ENCODE measurements at regions not wholly inside any gene's neighbourhood (a gene's known extent, or its start where the extent isn't known, plus 50 kb on each side); places are given as distances from the start of the nearest gene placed in this dataset.

DNA sequence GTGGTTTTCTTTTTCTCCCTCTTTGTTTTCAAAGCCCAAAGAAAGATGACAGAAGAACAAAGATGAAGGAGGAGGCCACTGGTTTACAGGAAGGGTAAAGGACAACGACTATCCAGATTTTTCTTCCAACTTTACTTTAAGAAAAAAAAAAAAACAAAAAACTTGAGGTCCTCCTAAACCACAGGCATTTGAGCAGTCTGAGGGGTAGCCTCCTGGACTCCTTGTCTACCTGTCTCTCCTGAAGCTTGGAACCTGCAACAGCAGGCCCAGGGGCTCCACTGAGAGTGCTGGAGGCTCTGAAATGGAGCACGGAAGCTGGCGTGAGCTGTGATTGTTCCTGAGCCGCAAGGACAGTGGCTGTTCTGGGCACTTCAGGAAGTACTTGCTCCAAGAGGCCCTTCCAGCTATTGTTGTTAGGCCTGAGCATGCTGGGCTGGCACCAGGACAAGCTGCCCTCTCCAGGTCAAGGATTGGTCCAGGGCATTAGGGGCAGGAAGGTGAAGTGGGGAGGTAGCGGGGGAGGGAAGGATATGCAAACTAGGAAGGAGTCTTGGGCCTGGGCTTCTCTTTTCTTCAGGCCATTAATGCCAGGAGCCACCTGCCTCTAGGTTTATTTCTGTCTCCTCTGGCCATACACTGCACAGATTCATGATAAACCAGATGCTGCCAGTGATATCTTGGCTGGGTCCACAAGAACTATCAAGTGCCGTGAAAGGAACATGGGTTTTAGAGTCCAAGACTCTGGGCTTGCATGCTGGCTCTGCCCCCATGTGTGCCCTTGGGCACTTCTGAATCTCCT is 147.3 kb downstream of the CCDC34 start:
- no peak for DNase-seq (ENCODE audit: low spot score)

- DNase-seq (ENCODE audit: low spot score), result no peak
Observed at GRCh38 chr11:27214713-27215112, 148.3 kb downstream of the CCDC34 start.

DNA sequence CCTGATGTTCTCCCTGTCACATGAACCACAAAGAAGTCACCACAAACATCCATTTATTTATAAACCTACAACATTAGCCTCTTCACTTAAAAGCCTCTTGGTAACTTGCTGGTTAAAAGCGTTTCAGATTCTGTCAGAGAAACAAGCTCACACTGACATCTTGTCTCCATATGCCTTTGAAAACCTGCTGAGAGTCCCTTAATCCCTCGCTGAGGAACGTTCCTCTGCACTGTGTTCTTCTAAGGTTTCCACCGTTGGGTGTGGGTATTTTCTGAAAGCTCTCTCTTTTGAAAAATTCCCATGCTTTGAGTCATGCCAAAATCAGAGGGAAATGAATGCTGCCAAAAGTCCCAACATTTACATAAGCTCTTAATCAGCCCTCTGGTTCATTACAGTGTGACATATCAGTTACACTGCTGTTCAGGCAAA is 149.8 kb downstream of the CCDC34 start:
- peak; percentile 29 for DNase-seq (ENCODE audit: low spot score)

GRCh38 chr11:27212248-27212780 is 150.7 kb downstream of the CCDC34 start:
- DNase-seq (ENCODE audit: low spot score), result no peak

GRCh38 chr11:27211370-27212127 is 151.5 kb downstream of the CCDC34 start:
- no peak for DNase-seq (ENCODE audit: low spot score)

GRCh38 chr11:27210531-27210930 is 152.5 kb downstream of the CCDC34 start:
- DNase-seq (ENCODE audit: low spot score), result no peak

DNA sequence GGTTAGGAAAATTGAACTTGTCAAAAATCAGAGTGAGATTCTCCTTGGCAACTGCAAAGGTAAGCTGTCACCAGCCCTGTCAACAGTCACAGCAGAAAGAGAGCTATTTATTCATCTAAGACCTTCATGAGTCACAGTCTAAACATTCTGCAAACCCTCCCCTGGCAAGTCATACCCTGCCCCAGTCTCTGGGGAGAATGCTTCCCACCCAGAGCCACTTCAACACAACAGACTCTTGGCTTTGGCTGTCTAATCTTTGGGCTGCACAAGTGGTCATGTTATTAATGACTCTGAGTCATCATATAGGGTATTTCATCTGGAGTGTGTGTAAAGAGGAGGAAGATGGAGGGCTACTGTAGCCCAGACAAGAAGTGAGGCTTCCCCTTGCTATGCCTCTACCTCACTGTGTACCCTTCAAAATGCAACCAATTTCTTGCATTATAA is 153.4 kb downstream of the CCDC34 start:
- DNase-seq (ENCODE audit: low spot score), result peak; percentile 73

DNA sequence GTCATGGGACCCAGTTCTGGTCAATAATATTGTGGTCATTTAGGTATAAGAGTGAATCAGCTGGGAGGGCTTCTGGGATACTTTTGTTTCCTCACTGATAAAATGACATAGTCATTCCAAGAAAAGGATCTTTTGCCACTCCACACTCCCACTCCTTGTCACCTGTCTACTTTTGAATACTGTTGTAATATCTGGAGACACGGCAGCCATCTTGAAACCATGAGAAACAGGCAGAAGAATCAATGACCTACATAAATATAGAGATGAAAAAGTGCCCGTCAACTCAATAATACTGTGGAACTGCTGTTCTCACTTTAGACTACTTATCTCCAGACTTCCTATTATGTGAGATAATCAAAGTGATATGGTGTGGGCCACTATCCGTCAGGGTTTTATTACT is 154.2 kb downstream of the CCDC34 start:
- DNase-seq (ENCODE audit: low spot score), result no peak

DNA sequence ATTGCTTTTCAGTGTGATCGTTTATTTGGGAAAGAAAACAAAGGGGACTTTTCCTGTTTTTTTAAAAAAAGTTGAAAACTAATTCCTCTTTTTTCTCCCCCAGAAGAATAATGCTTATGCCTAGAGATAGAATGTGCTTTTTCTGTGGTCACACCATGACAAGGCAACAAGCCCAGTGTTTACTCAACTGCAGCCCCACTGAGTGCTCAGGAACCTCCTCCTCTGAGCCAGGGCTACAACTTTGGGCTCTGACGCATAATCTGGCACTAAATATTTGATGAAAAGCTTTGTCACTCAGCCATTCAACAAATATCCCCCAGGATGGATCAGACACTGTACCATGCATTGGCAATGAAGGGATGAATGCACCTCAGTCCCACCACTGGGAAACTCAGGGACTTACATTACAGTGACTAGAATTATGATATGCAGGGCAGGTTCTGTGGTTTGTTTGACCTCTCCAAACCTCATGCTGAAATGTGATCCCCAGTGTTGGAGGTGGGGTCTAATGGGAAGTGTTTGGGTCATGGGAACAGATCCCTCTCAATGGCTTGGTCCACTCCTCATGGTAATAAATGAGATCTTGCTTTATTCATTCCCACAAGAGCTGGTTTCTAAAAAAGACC is 155.9 kb downstream of the CCDC34 start:
- DNase-seq (ENCODE audit: low spot score), result no peak

GRCh38 chr11:27205779-27206570 is 157.0 kb downstream of the CCDC34 start:
- no peak for DNase-seq (ENCODE audit: low spot score)

- no peak for DNase-seq (ENCODE audit: low spot score)
Observed at GRCh38 chr11:27205250-27205649, 157.8 kb downstream of the CCDC34 start.

DNA sequence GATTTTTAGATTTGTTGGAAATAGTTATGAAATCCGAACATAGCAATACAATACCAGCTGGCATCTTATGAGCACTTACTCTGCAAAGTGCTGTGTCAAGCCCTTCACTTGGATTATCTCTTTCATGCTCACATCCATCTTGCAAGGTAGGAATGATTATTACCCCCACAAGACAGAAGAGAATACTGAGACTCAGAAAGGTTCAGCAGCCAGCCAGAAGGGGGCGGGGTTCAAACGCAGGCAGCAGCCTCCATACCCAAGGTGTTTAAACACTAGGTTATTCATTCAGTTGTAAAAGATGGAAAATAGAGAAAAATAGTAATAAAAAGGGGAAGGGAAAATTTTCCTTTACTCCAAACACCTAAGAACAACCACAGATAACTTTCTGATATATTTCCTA is 158.5 kb downstream of the CCDC34 start:
- DNase-seq (ENCODE audit: low spot score), result no peak

DNA sequence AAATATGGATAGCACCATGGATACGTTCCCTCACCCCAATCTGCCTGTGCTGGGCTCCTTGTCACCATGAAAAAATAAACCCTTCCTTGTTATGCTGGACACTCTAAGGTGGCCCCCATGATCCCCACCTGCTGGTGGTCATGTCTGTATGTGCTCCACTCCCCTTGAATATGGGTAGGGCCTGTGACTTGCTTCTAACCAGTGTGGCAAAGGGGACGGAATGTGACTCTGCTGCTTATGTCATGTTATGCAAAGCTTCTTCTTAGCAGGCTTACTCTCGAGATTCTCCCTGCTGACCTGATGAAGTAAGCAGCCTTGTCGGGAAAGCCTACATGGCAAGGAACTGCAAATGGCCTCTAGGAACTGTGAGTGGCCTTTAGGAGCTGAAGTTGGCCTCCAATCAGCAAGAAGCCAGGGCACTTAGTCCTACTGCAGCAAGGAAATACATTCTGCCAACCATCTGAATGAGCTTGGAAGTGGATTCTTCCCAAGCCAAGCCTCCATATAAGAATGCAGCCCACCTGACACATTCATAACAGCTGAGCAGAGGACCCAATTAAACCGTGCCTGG is 159.9 kb downstream of the CCDC34 start:
- DNase-seq (ENCODE audit: low spot score), result no peak

DNA sequence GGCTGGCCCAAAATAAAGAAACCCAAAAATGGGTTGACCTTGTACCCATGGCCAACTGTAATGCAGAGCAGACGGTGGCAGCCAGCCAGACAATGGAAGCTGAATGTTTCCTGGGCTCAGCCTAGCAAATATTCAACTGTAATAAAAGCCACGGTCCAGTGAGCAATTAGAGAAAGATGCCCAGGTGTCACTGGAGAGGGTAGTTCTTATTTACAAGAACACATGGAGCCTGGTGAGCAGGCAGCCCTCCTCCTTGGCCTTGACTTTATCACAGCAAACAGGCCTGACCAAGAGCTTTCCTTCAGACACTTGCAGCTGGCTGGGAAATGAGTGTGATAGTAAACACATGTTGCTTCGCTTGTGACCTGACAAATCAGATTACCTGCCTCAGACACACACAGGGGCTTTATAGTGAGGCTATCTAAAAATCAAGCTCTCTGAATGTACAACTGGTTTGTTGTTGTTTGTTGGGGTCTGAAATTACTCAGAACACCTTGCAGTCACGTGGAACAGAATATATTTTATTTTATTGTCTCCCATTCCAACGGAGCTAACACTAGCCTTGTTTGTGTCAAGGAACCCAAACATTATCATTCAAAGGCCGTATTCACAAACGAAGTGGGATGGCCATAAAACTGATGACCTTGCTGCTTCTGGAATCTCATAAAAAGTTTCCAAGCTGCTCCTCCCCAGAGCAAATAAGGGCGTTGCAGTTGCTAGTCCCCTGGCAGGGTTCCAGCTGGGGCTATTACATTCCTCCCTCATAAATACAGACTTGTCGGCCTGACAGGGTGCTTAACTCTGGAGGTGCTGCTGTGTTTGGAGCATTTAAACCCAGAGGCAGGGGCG is 161.1 kb downstream of the BBOX1 start:
- DNase-seq (ENCODE audit: low spot score), result peak; percentile 22

- no peak for DNase-seq (ENCODE audit: low spot score)
Observed at GRCh38 chr11:27200779-27201453, 160.3 kb downstream of the BBOX1 start.

DNA sequence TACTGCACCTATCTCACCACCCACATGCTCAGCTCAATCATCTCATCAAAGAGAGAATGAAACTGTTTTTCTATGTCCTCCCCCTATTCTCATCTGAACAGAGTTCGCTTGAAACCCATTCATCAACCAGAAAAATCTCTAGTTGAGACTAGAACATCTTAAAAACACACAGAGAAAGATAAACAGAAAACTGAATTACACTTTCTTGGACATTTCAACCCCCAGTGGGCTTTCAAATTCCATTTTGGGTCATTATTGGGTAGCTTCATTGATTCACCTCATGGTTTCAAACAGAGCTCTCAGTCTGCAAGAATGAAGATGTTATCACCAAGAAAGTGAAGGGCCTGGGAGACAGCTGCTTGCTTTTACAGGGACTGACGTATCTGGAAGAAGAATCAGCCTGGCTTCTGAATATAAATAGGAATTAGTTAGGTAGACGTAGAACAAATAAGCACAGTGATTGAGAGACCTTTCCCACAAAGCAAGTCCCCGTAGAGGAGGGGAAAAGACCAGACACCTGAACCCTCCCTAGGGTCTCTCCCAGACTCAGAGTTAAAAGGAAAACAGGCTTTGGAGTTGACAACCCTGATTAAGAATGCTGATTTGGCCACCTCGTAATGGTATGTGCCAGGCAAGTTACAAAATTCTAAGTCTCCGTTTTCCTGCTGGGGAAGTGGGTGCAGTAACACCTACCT is 155.7 kb downstream of the BBOX1 start:
- DNase-seq (ENCODE audit: low spot score), result no peak

DNA sequence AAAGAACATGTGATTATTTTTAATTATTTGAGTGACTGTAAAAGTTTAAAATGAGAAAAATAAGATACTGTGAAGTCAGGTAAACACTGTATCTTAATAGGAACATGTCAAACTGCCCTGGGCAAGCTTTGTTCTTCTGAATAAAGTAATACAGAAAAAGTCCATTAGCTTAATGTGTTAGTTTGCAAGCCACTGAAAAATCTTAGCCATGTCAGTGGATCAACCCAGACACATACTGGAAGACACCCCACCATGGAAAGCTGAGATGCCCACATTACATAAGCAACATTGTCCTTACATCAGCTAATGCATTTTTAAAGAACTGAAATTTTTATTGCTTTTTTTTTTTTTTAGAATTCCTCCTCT is 155.2 kb downstream of the BBOX1 start:
- no peak for DNase-seq (ENCODE audit: low spot score)

DNA sequence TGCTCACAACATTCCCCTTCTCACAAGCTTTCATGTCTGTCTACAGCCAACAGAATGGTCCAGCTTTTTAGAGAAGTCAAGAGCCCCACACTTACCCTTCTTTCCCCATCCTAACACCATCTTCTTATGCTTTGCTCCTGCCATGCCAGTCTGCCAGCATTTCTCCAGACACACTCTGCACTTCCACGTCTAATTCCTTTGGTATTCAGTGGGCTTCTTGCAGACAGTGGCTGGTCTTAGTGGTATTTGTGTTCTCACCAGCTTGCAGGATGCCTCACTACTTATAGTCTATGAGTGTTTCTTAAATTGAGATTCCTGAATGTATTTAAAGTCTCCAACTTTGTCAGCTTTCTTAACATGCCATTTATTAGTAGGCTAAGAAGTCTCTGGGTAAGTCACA is 154.4 kb downstream of the BBOX1 start:
- no peak for DNase-seq (ENCODE audit: low spot score)

DNA sequence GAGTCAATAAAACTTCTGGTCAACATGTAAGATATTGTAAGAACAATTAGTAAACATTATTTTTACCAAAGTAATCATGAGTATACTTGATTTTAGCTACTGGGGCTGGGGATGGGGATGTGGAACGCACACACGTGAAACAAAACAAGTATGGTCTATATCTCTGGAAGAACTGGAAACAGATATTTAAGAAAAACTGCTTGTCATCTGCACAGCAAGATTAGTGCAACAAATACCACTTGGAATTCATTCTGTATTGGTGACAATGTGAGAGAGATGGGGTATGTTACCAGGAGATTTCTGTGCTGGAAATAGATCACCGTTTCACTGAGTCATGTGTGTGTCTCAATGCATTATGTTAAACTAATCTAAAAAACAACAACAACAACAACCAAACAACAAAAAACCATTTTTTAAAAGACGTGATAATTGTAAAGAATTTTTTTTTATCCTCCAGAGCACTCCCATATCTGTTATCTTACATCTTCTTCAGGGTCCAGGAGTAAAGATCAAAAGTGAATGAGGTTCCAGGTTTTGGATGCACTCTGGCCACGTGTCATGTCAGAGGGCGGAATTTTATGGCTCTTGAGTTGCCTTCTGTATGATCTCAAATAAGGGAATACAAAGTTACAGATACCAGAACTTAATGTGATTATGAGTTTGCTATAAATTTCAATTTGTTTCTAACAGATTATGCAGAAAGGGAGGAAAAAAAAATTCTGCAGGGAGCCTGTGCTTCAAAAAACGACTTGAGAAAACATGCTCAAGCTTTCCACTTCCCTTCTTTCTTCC is 153.0 kb downstream of the BBOX1 start:
- no peak for DNase-seq (ENCODE audit: low spot score)
